Hepatic stellate cell (primary cell): ENCODE measurements at regions not wholly inside any gene's neighbourhood (a gene's known extent, or its start where the extent isn't known, plus 50 kb on each side); places are given as distances from the start of the nearest gene placed in this dataset.

Experiments used
- DNase-seq: peaks from one replicate; pipeline ENCODE4 v3.0.0; 2011; ENCODE audit warnings: low spot score

GRCh38 chr11:122319691-122320620, 203.9 kb upstream of the BLID start:
- no peak for DNase-seq

GRCh38 chr11:122319085-122319484, 203.1 kb upstream of the BLID start:
- no peak for DNase-seq

GRCh38 chr11:122317305-122317704, 201.3 kb upstream of the BLID start:
- DNase-seq: peak; percentile 9

GRCh38 chr11:122313581-122313980, 197.6 kb upstream of the BLID start:
- no peak for DNase-seq

GRCh38 chr11:122311216-122311755, 195.3 kb upstream of the BLID start:
- no peak for DNase-seq

GRCh38 chr11:122310766-122311165, 194.8 kb upstream of the BLID start:
- no peak for DNase-seq

- DNase-seq: no peak
Measured at GRCh38 chr11:122309262-122309925, 193.4 kb upstream of the BLID start.

GRCh38 chr11:122308226-122308625, 192.2 kb upstream of the BLID start:
- DNase-seq: no peak

- no peak for DNase-seq
Measured at GRCh38 chr11:122307476-122308035, 191.5 kb upstream of the BLID start.

GRCh38 chr11:122306831-122307391, 190.9 kb upstream of the BLID start:
- DNase-seq: no peak

GRCh38 chr11:122305426-122306320, 189.7 kb upstream of the BLID start:
- no peak for DNase-seq

- DNase-seq: no peak
Measured at GRCh38 chr11:122304973-122305372, 189.0 kb upstream of the BLID start.

- no peak for DNase-seq
Measured at GRCh38 chr11:122304306-122304705, 188.3 kb upstream of the BLID start.

- no peak for DNase-seq
Measured at GRCh38 chr11:122294041-122294440, 178.0 kb upstream of the BLID start.

GRCh38 chr11:122293296-122294023, 177.4 kb upstream of the BLID start:
- DNase-seq: peak; percentile 7

- no peak for DNase-seq
Measured at GRCh38 chr11:122287401-122287800, 171.4 kb upstream of the BLID start.

- DNase-seq: no peak
Measured at GRCh38 chr11:122285070-122285988, 169.3 kb upstream of the BLID start.

GRCh38 chr11:122280870-122281269, 164.9 kb upstream of the BLID start:
- DNase-seq: no peak

GRCh38 chr11:122279194-122279593, 163.2 kb upstream of the BLID start:
- no peak for DNase-seq

- no peak for DNase-seq
Measured at GRCh38 chr11:122277493-122277892, 161.5 kb upstream of the BLID start.
